ENCODE measurements at regions not wholly inside any gene's neighbourhood (a gene's known extent, or its start where the extent isn't known, plus 50 kb on each side); places are given as distances from the start of the nearest gene placed in this dataset.

GRCh38 chr1:229953736-229954326 is 113.2 kb upstream of the GALNT2 start:
- TF ChIP-seq, protein P1, sequence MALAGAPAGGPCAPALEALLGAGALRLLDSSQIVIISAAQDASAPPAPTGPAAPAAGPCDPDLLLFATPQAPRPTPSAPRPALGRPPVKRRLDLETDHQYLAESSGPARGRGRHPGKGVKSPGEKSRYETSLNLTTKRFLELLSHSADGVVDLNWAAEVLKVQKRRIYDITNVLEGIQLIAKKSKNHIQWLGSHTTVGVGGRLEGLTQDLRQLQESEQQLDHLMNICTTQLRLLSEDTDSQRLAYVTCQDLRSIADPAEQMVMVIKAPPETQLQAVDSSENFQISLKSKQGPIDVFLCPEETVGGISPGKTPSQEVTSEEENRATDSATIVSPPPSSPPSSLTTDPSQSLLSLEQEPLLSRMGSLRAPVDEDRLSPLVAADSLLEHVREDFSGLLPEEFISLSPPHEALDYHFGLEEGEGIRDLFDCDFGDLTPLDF (CRISPR knock-in tag; IDR thresholded peaks at IDR 0.05), result no peak
- TF ChIP-seq AR (CRISPR knock-in tag; IDR thresholded peaks at IDR 0.05) (no peak), ZNF317 (CRISPR knock-in tag; IDR thresholded peaks at IDR 0.05; ENCODE audit: borderline replicate concordance, low read depth) (no peak)
- TF ChIP-seq, protein P2, sequence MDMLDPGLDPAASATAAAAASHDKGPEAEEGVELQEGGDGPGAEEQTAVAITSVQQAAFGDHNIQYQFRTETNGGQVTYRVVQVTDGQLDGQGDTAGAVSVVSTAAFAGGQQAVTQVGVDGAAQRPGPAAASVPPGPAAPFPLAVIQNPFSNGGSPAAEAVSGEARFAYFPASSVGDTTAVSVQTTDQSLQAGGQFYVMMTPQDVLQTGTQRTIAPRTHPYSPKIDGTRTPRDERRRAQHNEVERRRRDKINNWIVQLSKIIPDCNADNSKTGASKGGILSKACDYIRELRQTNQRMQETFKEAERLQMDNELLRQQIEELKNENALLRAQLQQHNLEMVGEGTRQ (CRISPR knock-in tag; IDR thresholded peaks at IDR 0.05), result no peak
